ENCODE measurements at regions not wholly inside any gene's neighbourhood (a gene's known extent, or its start where the extent isn't known, plus 50 kb on each side); places are given as distances from the start of the nearest gene placed in this dataset.

DNA sequence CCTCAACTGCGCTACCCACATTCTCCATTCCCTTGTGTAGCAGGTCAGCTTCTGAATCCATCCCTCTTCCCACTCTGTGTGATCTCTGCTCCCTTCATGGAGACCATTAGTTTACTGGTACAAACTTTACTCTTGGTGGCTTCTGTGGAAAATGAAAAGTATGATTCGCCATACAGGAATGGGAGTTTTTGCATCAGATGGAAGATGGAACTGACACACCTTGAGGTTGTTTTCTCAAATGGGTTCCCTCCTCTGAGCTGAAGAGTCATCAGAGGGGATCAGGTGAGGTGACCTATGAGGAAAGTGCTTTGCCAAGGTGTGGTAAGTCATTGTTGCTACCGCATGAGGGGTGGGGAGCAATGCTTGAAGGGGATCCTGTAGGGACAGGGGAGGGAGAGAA is 266.8 kb downstream of the INHBA start:
- TF ChIP-seq TCF12 (IDR thresholded peaks at IDR 0.05; ENCODE audit: low read depth), result no peak
- TF ChIP-seq, protein P1, sequence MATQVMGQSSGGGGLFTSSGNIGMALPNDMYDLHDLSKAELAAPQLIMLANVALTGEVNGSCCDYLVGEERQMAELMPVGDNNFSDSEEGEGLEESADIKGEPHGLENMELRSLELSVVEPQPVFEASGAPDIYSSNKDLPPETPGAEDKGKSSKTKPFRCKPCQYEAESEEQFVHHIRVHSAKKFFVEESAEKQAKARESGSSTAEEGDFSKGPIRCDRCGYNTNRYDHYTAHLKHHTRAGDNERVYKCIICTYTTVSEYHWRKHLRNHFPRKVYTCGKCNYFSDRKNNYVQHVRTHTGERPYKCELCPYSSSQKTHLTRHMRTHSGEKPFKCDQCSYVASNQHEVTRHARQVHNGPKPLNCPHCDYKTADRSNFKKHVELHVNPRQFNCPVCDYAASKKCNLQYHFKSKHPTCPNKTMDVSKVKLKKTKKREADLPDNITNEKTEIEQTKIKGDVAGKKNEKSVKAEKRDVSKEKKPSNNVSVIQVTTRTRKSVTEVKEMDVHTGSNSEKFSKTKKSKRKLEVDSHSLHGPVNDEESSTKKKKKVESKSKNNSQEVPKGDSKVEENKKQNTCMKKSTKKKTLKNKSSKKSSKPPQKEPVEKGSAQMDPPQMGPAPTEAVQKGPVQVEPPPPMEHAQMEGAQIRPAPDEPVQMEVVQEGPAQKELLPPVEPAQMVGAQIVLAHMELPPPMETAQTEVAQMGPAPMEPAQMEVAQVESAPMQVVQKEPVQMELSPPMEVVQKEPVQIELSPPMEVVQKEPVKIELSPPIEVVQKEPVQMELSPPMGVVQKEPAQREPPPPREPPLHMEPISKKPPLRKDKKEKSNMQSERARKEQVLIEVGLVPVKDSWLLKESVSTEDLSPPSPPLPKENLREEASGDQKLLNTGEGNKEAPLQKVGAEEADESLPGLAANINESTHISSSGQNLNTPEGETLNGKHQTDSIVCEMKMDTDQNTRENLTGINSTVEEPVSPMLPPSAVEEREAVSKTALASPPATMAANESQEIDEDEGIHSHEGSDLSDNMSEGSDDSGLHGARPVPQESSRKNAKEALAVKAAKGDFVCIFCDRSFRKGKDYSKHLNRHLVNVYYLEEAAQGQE (IDR thresholded peaks at IDR 0.05; ENCODE audit: low read depth), result no peak
- TF ChIP-seq, protein P2, sequence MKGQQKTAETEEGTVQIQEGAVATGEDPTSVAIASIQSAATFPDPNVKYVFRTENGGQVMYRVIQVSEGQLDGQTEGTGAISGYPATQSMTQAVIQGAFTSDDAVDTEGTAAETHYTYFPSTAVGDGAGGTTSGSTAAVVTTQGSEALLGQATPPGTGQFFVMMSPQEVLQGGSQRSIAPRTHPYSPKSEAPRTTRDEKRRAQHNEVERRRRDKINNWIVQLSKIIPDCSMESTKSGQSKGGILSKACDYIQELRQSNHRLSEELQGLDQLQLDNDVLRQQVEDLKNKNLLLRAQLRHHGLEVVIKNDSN (IDR thresholded peaks at IDR 0.05), result no peak
- TF ChIP-seq, protein P3, sequence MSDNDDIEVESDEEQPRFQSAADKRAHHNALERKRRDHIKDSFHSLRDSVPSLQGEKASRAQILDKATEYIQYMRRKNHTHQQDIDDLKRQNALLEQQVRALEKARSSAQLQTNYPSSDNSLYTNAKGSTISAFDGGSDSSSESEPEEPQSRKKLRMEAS (IDR thresholded peaks at IDR 0.05), result no peak
- no peak for TF ChIP-seq FOXM1 (IDR thresholded peaks at IDR 0.05; ENCODE audit: borderline replicate concordance, low read depth)
- TF ChIP-seq TEAD4 (IDR thresholded peaks at IDR 0.05), result no peak

DNA sequence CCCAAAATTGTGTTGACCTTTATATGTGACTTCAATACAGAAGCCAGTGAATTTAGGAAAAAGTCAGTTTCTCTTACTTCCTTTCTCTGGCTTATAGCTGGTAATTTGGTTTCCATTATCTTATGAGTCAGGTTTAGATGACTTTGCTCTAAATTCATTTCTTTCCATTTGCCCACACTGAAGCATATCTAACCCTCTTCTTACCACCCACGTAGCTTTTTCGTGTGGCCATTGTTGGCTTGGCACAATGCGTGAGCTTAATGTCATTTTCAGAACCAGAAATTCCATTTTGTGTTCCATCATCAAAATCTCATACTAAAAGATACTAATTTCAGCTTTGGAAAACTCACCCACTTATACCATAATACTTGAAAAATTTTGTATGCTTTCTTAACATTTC is 271.2 kb downstream of the INHBA start:
- TF ChIP-seq NFIC (IDR thresholded peaks at IDR 0.05), result no peak
- TF ChIP-seq CEBPB (IDR thresholded peaks at IDR 0.05), result no peak
- TF ChIP-seq ZBTB7A (IDR thresholded peaks at IDR 0.05; ENCODE audit: low read depth), result no peak
- TF ChIP-seq, protein P3 (IDR thresholded peaks at IDR 0.05), result no peak
- no peak for TF ChIP-seq EGR1 (IDR thresholded peaks at IDR 0.05)
- TF ChIP-seq EP300 (IDR thresholded peaks at IDR 0.05; ENCODE audit: borderline replicate concordance), result no peak
- TF ChIP-seq TCF12 (IDR thresholded peaks at IDR 0.05; ENCODE audit: low read depth), result no peak
- TF ChIP-seq TAF1 (IDR thresholded peaks at IDR 0.05; ENCODE audit: low read depth), result no peak
- TF ChIP-seq, protein P1 (IDR thresholded peaks at IDR 0.05; ENCODE audit: low read depth), result no peak
- no peak for TF ChIP-seq RAD21 (IDR thresholded peaks at IDR 0.05; ENCODE audit: low read depth)
- no peak for TF ChIP-seq YY1 (IDR thresholded peaks at IDR 0.05; ENCODE audit: low read depth)
- no peak for TF ChIP-seq CREB1 (IDR thresholded peaks at IDR 0.05; ENCODE audit: low read depth)
- TF ChIP-seq, protein P2 (IDR thresholded peaks at IDR 0.05), result no peak
- TF ChIP-seq TEAD4 (IDR thresholded peaks at IDR 0.05), result no peak
- no peak for TF ChIP-seq FOXM1 (IDR thresholded peaks at IDR 0.05; ENCODE audit: borderline replicate concordance, low read depth)

DNA sequence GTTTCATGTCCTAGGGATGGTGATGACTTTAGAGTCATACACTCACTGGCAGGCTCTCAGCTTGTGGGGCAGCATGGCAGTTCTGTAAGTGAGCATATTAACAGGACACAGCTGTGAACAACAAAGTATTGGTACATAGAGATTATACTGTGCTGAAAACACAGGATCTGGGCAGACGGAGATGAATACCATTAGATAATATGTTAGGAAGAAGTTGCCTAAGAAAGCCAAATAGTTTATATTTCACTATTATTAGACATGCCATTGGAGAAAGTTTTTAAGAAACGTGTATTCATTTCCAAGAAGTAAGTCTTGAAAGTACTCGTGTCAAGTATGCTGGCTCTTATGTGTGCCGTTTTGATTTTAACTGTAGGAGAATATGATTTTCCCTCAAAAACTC is 274.5 kb downstream of the INHBA start:
- TF ChIP-seq TAF1 (IDR thresholded peaks at IDR 0.05; ENCODE audit: low read depth) (no peak), CREB1 (IDR thresholded peaks at IDR 0.05; ENCODE audit: low read depth) (no peak), CEBPB (IDR thresholded peaks at IDR 0.05) (no peak), EP300 (IDR thresholded peaks at IDR 0.05; ENCODE audit: borderline replicate concordance) (no peak), NFIC (IDR thresholded peaks at IDR 0.05) (no peak), EGR1 (IDR thresholded peaks at IDR 0.05) (no peak), ZBTB7A (IDR thresholded peaks at IDR 0.05; ENCODE audit: low read depth) (no peak), TCF12 (IDR thresholded peaks at IDR 0.05; ENCODE audit: low read depth) (no peak), TEAD4 (IDR thresholded peaks at IDR 0.05) (no peak), RAD21 (IDR thresholded peaks at IDR 0.05; ENCODE audit: low read depth) (no peak), YY1 (IDR thresholded peaks at IDR 0.05; ENCODE audit: low read depth) (no peak), FOXM1 (IDR thresholded peaks at IDR 0.05; ENCODE audit: borderline replicate concordance, low read depth) (no peak)
- TF ChIP-seq, protein P3 (IDR thresholded peaks at IDR 0.05), result no peak
- TF ChIP-seq, protein P2 (IDR thresholded peaks at IDR 0.05), result no peak
- TF ChIP-seq, protein P1 (IDR thresholded peaks at IDR 0.05; ENCODE audit: low read depth), result no peak

DNA sequence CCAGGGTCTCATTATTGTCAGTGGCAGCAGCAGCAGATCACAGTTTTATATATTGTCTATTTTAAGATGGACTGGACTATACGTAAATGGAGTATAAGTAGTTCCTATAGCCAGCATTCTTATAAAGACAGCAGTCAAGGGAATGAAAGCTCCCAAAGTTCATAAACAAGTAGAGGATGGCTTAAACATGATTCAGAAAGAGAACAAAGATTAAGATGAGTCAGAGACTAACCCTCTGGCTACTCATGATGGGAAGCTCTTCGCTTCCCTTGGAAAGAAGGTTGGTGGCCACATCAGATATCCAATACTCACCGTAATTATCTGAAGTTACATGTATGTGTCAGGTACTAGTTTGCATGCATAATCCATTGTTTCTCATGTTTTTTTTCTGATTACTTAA is 277.0 kb downstream of the INHBA start:
- no peak for TF ChIP-seq EGR1 (IDR thresholded peaks at IDR 0.05)
- no peak for TF ChIP-seq FOXM1 (IDR thresholded peaks at IDR 0.05; ENCODE audit: borderline replicate concordance, low read depth)
- TF ChIP-seq EP300 (IDR thresholded peaks at IDR 0.05; ENCODE audit: borderline replicate concordance), result no peak
- TF ChIP-seq ZBTB7A (IDR thresholded peaks at IDR 0.05; ENCODE audit: low read depth), result no peak
- no peak for TF ChIP-seq RAD21 (IDR thresholded peaks at IDR 0.05; ENCODE audit: low read depth)
- TF ChIP-seq, protein P3 (IDR thresholded peaks at IDR 0.05), result no peak
- TF ChIP-seq, protein P1 (IDR thresholded peaks at IDR 0.05; ENCODE audit: low read depth), result no peak
- no peak for TF ChIP-seq CEBPB (IDR thresholded peaks at IDR 0.05)
- no peak for TF ChIP-seq TEAD4 (IDR thresholded peaks at IDR 0.05)
- TF ChIP-seq NFIC (IDR thresholded peaks at IDR 0.05), result no peak
- TF ChIP-seq YY1 (IDR thresholded peaks at IDR 0.05; ENCODE audit: low read depth), result no peak

Measured in Ishikawa (cell line).